HEK293 (cell line): ENCODE measurements at regions not wholly inside any gene's neighbourhood (a gene's known extent, or its start where the extent isn't known, plus 50 kb on each side); places are given as distances from the start of the nearest gene placed in this dataset.

ENCODE experiments used
- CTCF ChIA-PET: fragments of 350-600 bp; formaldehyde crosslinking; extraction: SDS; loops from one replicate; lab custom pipeline; 2021; ENCODE audit warnings: antibody characterized with exemption; lab: Yijun Ruan, JAX
- POLR2A ChIA-PET: fragments of 300-600 bp; formaldehyde crosslinking; extraction: SDS; loops from one replicate; lab custom pipeline; 2020; ENCODE audit warnings: antibody characterized with exemption, inconsistent platforms; lab: Yijun Ruan, JAX
- H3K27ac ChIP-seq: fragments of 200-500 bp; sonication (Bioruptor generic); 2 replicates; pipeline ENCODE4 v1.5.1; 2014; ENCODE audit warnings: low read depth, low read length, control low read depth, inconsistent platforms; ENCODE audit errors: extremely low read depth
- H3K36me3 ChIP-seq, 2 experiments: fragments of 200-500 bp in 1 of 2; sonication (Bioruptor generic) in 1 of 2; 1 replicate in 1 of 2; 2 replicates in 1 of 2; pipeline ENCODE4 v1.5.1; 2014 to 2017; ENCODE audit warnings: inconsistent platforms in 2 of 2, low read length in 2 of 2; ENCODE audit not compliant: control insufficient read depth in 2 of 2, insufficient read depth in 1 of 2
- H3K4me1 ChIP-seq: fragments of 200-500 bp; sonication (Bioruptor generic); 2 replicates; pipeline ENCODE4 v1.5.1; 2014; ENCODE audit warnings: mild to moderate bottlenecking, low read length, inconsistent platforms; ENCODE audit not compliant: control insufficient read depth, insufficient read depth
- H3K4me3 ChIP-seq: 2 replicates; pipeline ENCODE4 v1.5.1; 2011; ENCODE audit warnings: low read depth, mild to moderate bottlenecking, control low read depth, low read length, moderate library complexity
- H3K9me3 ChIP-seq: fragments of 200-500 bp; sonication (Bioruptor generic); 2 replicates; pipeline ENCODE4 v1.5.1; 2014; ENCODE audit warnings: low read depth, low read length, inconsistent platforms; ENCODE audit not compliant: control insufficient read depth, insufficient read depth
- KLF7 ChIP-seq: fragments of 450-650 bp; formaldehyde crosslinking; IDR thresholded peaks from 2 replicates; pipeline ENCODE4 v1.5.1; 2016; ENCODE audit warnings: missing biosample characterization, missing genetic modification characterization, borderline replicate concordance
- ZBTB17 ChIP-seq: fragments of 450-650 bp; formaldehyde crosslinking; IDR thresholded peaks from 2 replicates; pipeline ENCODE4 v1.5.1; 2016; ENCODE audit warnings: missing biosample characterization, missing genetic modification characterization
- ZBTB48 ChIP-seq: fragments of 450-650 bp; formaldehyde crosslinking; IDR thresholded peaks from 2 replicates; pipeline ENCODE4 v1.5.1; 2016; ENCODE audit warnings: missing biosample characterization, missing genetic modification characterization
- ZIC2 ChIP-seq: fragments of 450-650 bp; formaldehyde crosslinking; IDR thresholded peaks from 2 replicates; pipeline ENCODE4 v1.5.1; 2016; ENCODE audit warnings: missing biosample characterization, missing genetic modification characterization
- ZNF155 ChIP-seq: fragments of 450-650 bp; formaldehyde crosslinking; IDR thresholded peaks from 2 replicates; pipeline ENCODE4 v1.5.1; 2016; ENCODE audit warnings: missing biosample characterization, missing genetic modification characterization
- ZNF16 ChIP-seq: fragments of 450-650 bp; formaldehyde crosslinking; IDR thresholded peaks from 2 replicates; pipeline ENCODE4 v1.5.1; 2016; ENCODE audit warnings: low read depth, missing biosample characterization, missing genetic modification characterization
- ZNF202 ChIP-seq: fragments of 450-650 bp; formaldehyde crosslinking; IDR thresholded peaks from 2 replicates; pipeline ENCODE4 v1.5.1; 2016; ENCODE audit warnings: missing biosample characterization, missing genetic modification characterization, borderline replicate concordance
- ZNF239 ChIP-seq: fragments of 450-650 bp; formaldehyde crosslinking; IDR thresholded peaks from 2 replicates; pipeline ENCODE4 v1.5.1; 2016; ENCODE audit warnings: missing biosample characterization, missing genetic modification characterization
- ZNF335 ChIP-seq: fragments of 450-650 bp; formaldehyde crosslinking; conservative IDR thresholded peaks from 2 replicates; pipeline ENCODE4 v1.5.1; 2016; ENCODE audit warnings: missing biosample characterization, missing genetic modification characterization
- ZNF366 ChIP-seq: fragments of 450-650 bp; formaldehyde crosslinking; conservative IDR thresholded peaks from 2 replicates; pipeline ENCODE4 v1.5.1; 2016; ENCODE audit warnings: missing biosample characterization, missing genetic modification characterization
- ZNF48 ChIP-seq: fragments of 450-650 bp; formaldehyde crosslinking; IDR thresholded peaks from 2 replicates; pipeline ENCODE4 v1.5.1; 2016; ENCODE audit warnings: missing biosample characterization, missing genetic modification characterization
- ZNF548 ChIP-seq: fragments of 450-650 bp; formaldehyde crosslinking; IDR thresholded peaks from 2 replicates; pipeline ENCODE4 v1.5.1; 2016; ENCODE audit warnings: missing biosample characterization, missing genetic modification characterization
- ZNF555 ChIP-seq: fragments of 450-650 bp; formaldehyde crosslinking; conservative IDR thresholded peaks from 2 replicates; pipeline ENCODE4 v1.5.1; 2017; ENCODE audit warnings: missing biosample characterization, mild to moderate bottlenecking, missing genetic modification characterization, inconsistent platforms
- ZNF561 ChIP-seq: fragments of 450-650 bp; IDR thresholded peaks from 2 replicates; pipeline ENCODE4 v1.5.1; 2018; ENCODE audit warnings: missing biosample characterization, missing genetic modification characterization, borderline replicate concordance
- ZNF701 ChIP-seq: fragments of 450-650 bp; formaldehyde crosslinking; IDR thresholded peaks from 2 replicates; pipeline ENCODE4 v1.5.1; 2016; ENCODE audit warnings: missing biosample characterization, missing genetic modification characterization
- ZNF785 ChIP-seq: fragments of 450-650 bp; formaldehyde crosslinking; IDR thresholded peaks from 2 replicates; pipeline ENCODE4 v1.5.1; 2016; ENCODE audit warnings: missing biosample characterization, missing genetic modification characterization
- ZSCAN16 ChIP-seq: fragments of 450-650 bp; formaldehyde crosslinking; IDR thresholded peaks from 2 replicates; pipeline ENCODE4 v1.5.1; 2016; ENCODE audit warnings: missing biosample characterization, missing genetic modification characterization
- TF ChIP-seq, protein P1 (sequence below): fragments of 450-650 bp; IDR thresholded peaks from 2 replicates; pipeline ENCODE4 v1.5.1; 2018; ENCODE audit warnings: missing biosample characterization, mild to moderate bottlenecking, missing genetic modification characterization
- TF ChIP-seq, protein P2 (sequence below): fragments of 450-650 bp; formaldehyde crosslinking; IDR thresholded peaks from 2 replicates; pipeline ENCODE4 v1.5.1; 2017; ENCODE audit warnings: missing biosample characterization, missing genetic modification characterization
- TF ChIP-seq, protein P3 (sequence below): fragments of 450-650 bp; formaldehyde crosslinking; IDR thresholded peaks from 2 replicates; pipeline ENCODE4 v1.5.1; 2016; ENCODE audit warnings: missing biosample characterization, missing genetic modification characterization
- TF ChIP-seq, protein P4 (sequence below): sonication (generic); formaldehyde crosslinking; IDR thresholded peaks from 2 replicates; pipeline ENCODE4 v1.8.1; 2022; ENCODE audit warnings: mild to moderate bottlenecking, moderate library complexity, missing genetic modification reagents
- TF ChIP-seq, protein P5 (sequence below): fragments of 450-650 bp; formaldehyde crosslinking; IDR thresholded peaks from 2 replicates; pipeline ENCODE4 v1.5.1; 2016; ENCODE audit warnings: missing biosample characterization, missing genetic modification characterization

DNA sequence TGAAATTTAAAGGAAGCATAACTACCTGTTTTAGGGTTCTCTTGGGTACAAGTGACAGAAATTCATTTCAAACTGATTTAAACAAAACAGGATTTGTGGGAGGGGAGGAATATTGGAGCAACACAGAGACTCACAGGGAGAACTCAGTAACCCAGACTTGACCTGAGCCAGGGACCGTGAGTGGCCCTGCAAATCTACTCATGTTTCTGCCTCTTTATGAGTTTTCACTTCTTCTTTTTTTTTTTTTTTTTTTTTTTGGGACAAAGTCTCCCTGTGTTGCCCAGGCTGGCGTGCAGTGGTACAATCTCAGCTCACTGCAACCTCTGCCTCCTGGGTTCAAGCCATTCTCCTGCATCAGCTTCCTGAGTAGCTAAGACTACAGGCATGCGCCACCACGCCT, 405.6 kb upstream of the ZNF608 start:
- H3K4me1 ChIP-seq, result no peaks in the 10 kb centered on the region
- H3K27ac ChIP-seq, result no peak overlapping the region
- CTCF ChIA-PET, result interaction anchor here (0.6 to 1.2 kb wide), 2 partner anchors 10 to 694 kb away, joined by 3 read pairs; no protein-coding TSS in a partner anchor

DNA sequence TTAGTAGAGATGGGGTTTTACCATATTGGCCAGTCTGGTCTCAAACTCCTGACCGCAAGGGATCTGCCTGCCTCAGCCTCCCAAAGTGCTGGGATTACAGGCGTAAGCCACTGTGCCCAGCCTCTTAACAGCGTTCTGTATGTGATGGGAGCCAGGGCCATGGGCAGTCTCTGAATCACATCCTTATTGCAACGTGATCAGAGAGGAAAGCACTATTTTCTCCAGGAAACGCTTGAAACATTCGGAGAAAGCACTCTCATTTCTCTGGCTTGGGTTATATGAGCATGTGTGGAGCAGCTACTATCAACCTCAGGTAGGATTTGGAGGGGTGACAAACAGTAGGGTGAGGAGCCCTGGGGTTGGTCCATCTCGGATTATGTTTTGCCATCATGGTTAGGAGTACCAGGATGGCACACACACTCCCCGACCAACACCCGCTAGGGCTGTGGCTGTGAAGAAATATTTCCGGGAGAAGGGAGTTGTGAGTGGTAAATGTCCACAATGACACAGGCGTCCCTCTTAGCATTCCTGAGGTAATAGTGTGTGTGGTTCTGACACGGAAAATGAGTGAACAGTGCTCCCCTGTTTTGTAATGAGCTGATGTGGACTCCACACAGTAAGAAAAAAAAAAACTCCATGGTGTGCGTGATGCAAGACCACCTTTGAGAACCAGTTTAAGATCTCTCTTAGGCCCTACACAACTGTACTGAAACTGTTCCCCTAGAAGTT, 406.2 kb upstream of the ZNF608 start:
- Histone ChIP-seq H3K9me3 (no peaks in the 10 kb centered on the region), H3K27ac (no peak overlapping the region)
- no peak for TF ChIP-seq ZNF785 (tag by site-specific recombination)
- TF ChIP-seq, all 188 proteins: peak for 0
- ChIA-PET CTCF (interaction anchor here (1.2 kb wide), 1 partner anchor 11 kb away, joined by 3 read pairs; no protein-coding TSS in a partner anchor), POLR2A (no interaction called here)
- H3K36me3 ChIP-seq, result no peaks in the 10 kb centered on the region
- no peaks in the 10 kb centered on the region for H3K4me1 ChIP-seq
- no peak overlapping the region for H3K4me3 ChIP-seq

More for the DNA sequence above, 405.6 kb upstream of the ZNF608 start:
- Histone ChIP-seq H3K4me3 (no peak overlapping the region), H3K36me3 (no peaks in the 10 kb centered on the region), H3K9me3 (no peaks in the 10 kb centered on the region)
- POLR2A ChIA-PET, result interaction anchor here (0.6 kb wide), 1 partner anchor 403 kb away, joined by 4 read pairs; no protein-coding TSS in a partner anchor
- TF ChIP-seq ZNF335 (tag by site-specific recombination) (no peak), ZSCAN16 (no peak), ZBTB17 (no peak), ZBTB48 (tag by site-specific recombination) (no peak), KLF7 (tag by site-specific recombination) (no peak)
- TF ChIP-seq, protein P1, sequence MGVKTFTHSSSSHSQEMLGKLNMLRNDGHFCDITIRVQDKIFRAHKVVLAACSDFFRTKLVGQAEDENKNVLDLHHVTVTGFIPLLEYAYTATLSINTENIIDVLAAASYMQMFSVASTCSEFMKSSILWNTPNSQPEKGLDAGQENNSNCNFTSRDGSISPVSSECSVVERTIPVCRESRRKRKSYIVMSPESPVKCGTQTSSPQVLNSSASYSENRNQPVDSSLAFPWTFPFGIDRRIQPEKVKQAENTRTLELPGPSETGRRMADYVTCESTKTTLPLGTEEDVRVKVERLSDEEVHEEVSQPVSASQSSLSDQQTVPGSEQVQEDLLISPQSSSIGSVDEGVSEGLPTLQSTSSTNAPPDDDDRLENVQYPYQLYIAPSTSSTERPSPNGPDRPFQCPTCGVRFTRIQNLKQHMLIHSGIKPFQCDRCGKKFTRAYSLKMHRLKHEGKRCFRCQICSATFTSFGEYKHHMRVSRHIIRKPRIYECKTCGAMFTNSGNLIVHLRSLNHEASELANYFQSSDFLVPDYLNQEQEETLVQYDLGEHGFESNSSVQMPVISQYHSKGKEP (tag by site-specific recombination), result no peak

DNA sequence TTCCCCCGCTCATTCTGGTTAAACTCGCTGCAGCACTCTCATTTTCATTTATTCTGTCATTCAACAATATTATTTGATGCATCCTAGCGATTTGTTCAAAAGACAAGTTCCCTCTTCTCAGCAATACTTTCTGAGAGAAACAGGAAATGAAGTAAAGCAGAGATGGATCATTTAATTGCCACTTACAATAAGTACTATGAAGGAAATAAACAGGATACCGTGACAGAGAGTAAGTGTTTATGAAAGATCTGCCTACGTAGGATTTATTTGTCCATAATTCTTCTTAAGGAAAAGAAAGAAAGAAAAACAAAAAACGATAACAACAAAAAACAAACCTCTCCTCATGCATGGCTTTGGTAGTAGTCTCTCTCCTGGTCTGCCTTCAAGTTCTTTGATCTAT, 406.8 kb upstream of the ZNF608 start:
- H3K4me3 ChIP-seq, result no peak overlapping the region
- ChIA-PET CTCF (no interaction called here), POLR2A (no interaction called here)
- no peak for TF ChIP-seq ZNF48 (tag by site-specific recombination)
- TF ChIP-seq ZIC2 (tag by site-specific recombination), result no peak
- no peak for TF ChIP-seq ZNF16 (tag by site-specific recombination)
- no peak for TF ChIP-seq ZNF155
- TF ChIP-seq, protein P2, sequence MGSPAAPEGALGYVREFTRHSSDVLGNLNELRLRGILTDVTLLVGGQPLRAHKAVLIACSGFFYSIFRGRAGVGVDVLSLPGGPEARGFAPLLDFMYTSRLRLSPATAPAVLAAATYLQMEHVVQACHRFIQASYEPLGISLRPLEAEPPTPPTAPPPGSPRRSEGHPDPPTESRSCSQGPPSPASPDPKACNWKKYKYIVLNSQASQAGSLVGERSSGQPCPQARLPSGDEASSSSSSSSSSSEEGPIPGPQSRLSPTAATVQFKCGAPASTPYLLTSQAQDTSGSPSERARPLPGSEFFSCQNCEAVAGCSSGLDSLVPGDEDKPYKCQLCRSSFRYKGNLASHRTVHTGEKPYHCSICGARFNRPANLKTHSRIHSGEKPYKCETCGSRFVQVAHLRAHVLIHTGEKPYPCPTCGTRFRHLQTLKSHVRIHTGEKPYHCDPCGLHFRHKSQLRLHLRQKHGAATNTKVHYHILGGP (tag by site-specific recombination), result no peak
- TF ChIP-seq, protein P3, sequence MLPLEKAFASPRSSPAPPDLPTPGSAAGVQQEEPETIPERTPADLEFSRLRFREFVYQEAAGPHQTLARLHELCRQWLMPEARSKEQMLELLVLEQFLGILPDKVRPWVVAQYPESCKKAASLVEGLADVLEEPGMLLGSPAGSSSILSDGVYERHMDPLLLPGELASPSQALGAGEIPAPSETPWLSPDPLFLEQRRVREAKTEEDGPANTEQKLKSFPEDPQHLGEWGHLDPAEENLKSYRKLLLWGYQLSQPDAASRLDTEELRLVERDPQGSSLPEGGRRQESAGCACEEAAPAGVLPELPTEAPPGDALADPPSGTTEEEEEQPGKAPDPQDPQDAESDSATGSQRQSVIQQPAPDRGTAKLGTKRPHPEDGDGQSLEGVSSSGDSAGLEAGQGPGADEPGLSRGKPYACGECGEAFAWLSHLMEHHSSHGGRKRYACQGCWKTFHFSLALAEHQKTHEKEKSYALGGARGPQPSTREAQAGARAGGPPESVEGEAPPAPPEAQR (tag by site-specific recombination), result no peak
- no peak for TF ChIP-seq ZNF239 (tag by site-specific recombination)
- no peak for TF ChIP-seq ZNF701
- TF ChIP-seq ZNF548, result no peak
- TF ChIP-seq ZNF555 (tag by site-specific recombination), result no peak
- TF ChIP-seq, protein P4, sequence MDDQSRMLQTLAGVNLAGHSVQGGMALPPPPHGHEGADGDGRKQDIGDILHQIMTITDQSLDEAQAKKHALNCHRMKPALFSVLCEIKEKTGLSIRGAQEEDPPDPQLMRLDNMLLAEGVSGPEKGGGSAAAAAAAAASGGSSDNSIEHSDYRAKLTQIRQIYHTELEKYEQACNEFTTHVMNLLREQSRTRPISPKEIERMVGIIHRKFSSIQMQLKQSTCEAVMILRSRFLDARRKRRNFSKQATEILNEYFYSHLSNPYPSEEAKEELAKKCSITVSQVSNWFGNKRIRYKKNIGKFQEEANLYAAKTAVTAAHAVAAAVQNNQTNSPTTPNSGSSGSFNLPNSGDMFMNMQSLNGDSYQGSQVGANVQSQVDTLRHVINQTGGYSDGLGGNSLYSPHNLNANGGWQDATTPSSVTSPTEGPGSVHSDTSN (CRISPR knock-in tag), result no peak
- TF ChIP-seq, protein P5, sequence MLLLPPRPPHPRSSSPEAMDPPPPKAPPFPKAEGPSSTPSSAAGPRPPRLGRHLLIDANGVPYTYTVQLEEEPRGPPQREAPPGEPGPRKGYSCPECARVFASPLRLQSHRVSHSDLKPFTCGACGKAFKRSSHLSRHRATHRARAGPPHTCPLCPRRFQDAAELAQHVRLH (tag by site-specific recombination), result no peak
- no peak for TF ChIP-seq ZNF366 (tag by site-specific recombination)
- TF ChIP-seq ZNF561, result no peak
- no peak for TF ChIP-seq ZNF202
- no peaks in the 10 kb centered on the region for H3K36me3 ChIP-seq
- H3K27ac ChIP-seq, result no peak overlapping the region
- no peaks in the 10 kb centered on the region for H3K9me3 ChIP-seq
- no peaks in the 10 kb centered on the region for H3K4me1 ChIP-seq
